Tongue (tissue), 1 donor: ENCODE measurements at regions not wholly inside any gene's neighbourhood (a gene's known extent, or its start where the extent isn't known, plus 50 kb on each side); places are given as distances from the start of the nearest gene placed in this dataset.

Source experiments
- DNase-seq: peaks from one replicate; pipeline ENCODE4 v3.0.0-alpha.2; 2015

GRCh38 chr5:3036041-3036788 is 284.7 kb upstream of the IRX2 start:
- no peak for DNase-seq

GRCh38 chr5:3035452-3035851 is 284.0 kb upstream of the IRX2 start:
- no peak for DNase-seq

- DNase-seq: no peak
Observed at GRCh38 chr5:3034881-3035280, 283.4 kb upstream of the IRX2 start.

GRCh38 chr5:3034449-3034848 is 283.0 kb upstream of the IRX2 start:
- DNase-seq: no peak

- DNase-seq: no peak
Observed at GRCh38 chr5:3033033-3033755, 281.7 kb upstream of the IRX2 start.

- no peak for DNase-seq
Observed at GRCh38 chr5:3032513-3032912, 281.0 kb upstream of the IRX2 start.

- DNase-seq: no peak
Observed at GRCh38 chr5:3031733-3032378, 280.4 kb upstream of the IRX2 start.

GRCh38 chr5:3030511-3031165 is 279.2 kb upstream of the IRX2 start:
- no peak for DNase-seq

GRCh38 chr5:3029396-3029795 is 277.9 kb upstream of the IRX2 start:
- DNase-seq: no peak

- no peak for DNase-seq
Observed at GRCh38 chr5:3027866-3028635, 276.6 kb upstream of the IRX2 start.

GRCh38 chr5:3027185-3027865 is 275.8 kb upstream of the IRX2 start:
- no peak for DNase-seq

- DNase-seq: no peak
Observed at GRCh38 chr5:3026651-3027050, 275.2 kb upstream of the IRX2 start.

- DNase-seq: no peak
Observed at GRCh38 chr5:3026099-3026498, 274.6 kb upstream of the IRX2 start.

- no peak for DNase-seq
Observed at GRCh38 chr5:3025392-3025791, 273.9 kb upstream of the IRX2 start.

GRCh38 chr5:3024976-3025375 is 273.5 kb upstream of the IRX2 start:
- DNase-seq: no peak

- DNase-seq: no peak
Observed at GRCh38 chr5:3024554-3024953, 273.1 kb upstream of the IRX2 start.

- no peak for DNase-seq
Observed at GRCh38 chr5:3024126-3024525, 272.6 kb upstream of the IRX2 start.

GRCh38 chr5:3023656-3024055 is 272.2 kb upstream of the IRX2 start:
- no peak for DNase-seq

- DNase-seq: no peak
Observed at GRCh38 chr5:3022665-3023064, 271.2 kb upstream of the IRX2 start.

- DNase-seq: no peak
Observed at GRCh38 chr5:3020426-3020825, 268.9 kb upstream of the IRX2 start.

- DNase-seq: no peak
Observed at GRCh38 chr5:3019045-3019444, 267.6 kb upstream of the IRX2 start.

- DNase-seq: no peak
Observed at GRCh38 chr5:3011764-3012017, 260.2 kb upstream of the IRX2 start.
